KOPT-K1 (cell line): ENCODE measurements at regions not wholly inside any gene's neighbourhood (a gene's known extent, or its start where the extent isn't known, plus 50 kb on each side); places are given as distances from the start of the nearest gene placed in this dataset.

Experiments used
- H3K27ac ChIP-seq: fragments of 200-600 bp; sonication (generic); 2 replicates; pipeline ENCODE4 v1.5.1; 2016; ENCODE audit warnings: antibody characterized with exemption, mild to moderate bottlenecking, low read depth, low read length; ENCODE audit not compliant: poor library complexity, severe bottlenecking
- H3K36me3 ChIP-seq: fragments of 200-600 bp; sonication (generic); 2 replicates; pipeline ENCODE4 v1.5.1; 2017; ENCODE audit warnings: antibody characterized with exemption, mild to moderate bottlenecking, low read length, moderate library complexity; ENCODE audit not compliant: insufficient read depth
- H3K9me3 ChIP-seq: fragments of 200-600 bp; sonication (generic); 2 replicates; pipeline ENCODE4 v1.5.1; 2017; ENCODE audit warnings: antibody characterized with exemption, low read length, mild to moderate bottlenecking; ENCODE audit not compliant: insufficient read depth, poor library complexity, severe bottlenecking

GRCh38 chr4:81754169-81754568 is 282.5 kb upstream of the RASGEF1B start:
- no peaks in the 10 kb centered on the region for H3K9me3 ChIP-seq
- no peak overlapping the region for H3K27ac ChIP-seq
- no peaks in the 10 kb centered on the region for H3K36me3 ChIP-seq

GRCh38 chr4:81751531-81752289 is 280.0 kb upstream of the RASGEF1B start:
- Histone ChIP-seq H3K27ac (no peak overlapping the region), H3K9me3 (no peaks in the 10 kb centered on the region), H3K36me3 (no peaks in the 10 kb centered on the region)

GRCh38 chr4:81747242-81747930 is 275.7 kb upstream of the RASGEF1B start:
- H3K36me3 ChIP-seq, result no peaks in the 10 kb centered on the region
- no peak overlapping the region for H3K27ac ChIP-seq
- no peaks in the 10 kb centered on the region for H3K9me3 ChIP-seq

- Histone ChIP-seq H3K36me3 (no peaks in the 10 kb centered on the region), H3K9me3 (no peaks in the 10 kb centered on the region), H3K27ac (no peak overlapping the region)
Observed at GRCh38 chr4:81746773-81747172, 275.1 kb upstream of the RASGEF1B start.

GRCh38 chr4:81746071-81746470 is 274.4 kb upstream of the RASGEF1B start:
- Histone ChIP-seq H3K27ac (no peak overlapping the region), H3K36me3 (no peaks in the 10 kb centered on the region), H3K9me3 (no peaks in the 10 kb centered on the region)

- Histone ChIP-seq H3K36me3 (no peaks in the 10 kb centered on the region), H3K27ac (no peak overlapping the region), H3K9me3 (no peaks in the 10 kb centered on the region)
Observed at GRCh38 chr4:81745050-81745449, 273.3 kb upstream of the RASGEF1B start.

- Histone ChIP-seq H3K36me3 (no peaks in the 10 kb centered on the region), H3K9me3 (no peaks in the 10 kb centered on the region), H3K27ac (no peak overlapping the region)
Observed at GRCh38 chr4:81743731-81744435, 272.2 kb upstream of the RASGEF1B start.

GRCh38 chr4:81740487-81740886 is 268.8 kb upstream of the RASGEF1B start:
- Histone ChIP-seq H3K27ac (no peak overlapping the region), H3K9me3 (no peaks in the 10 kb centered on the region), H3K36me3 (no peaks in the 10 kb centered on the region)

- H3K27ac ChIP-seq, result no peak overlapping the region
- H3K9me3 ChIP-seq, result no peaks in the 10 kb centered on the region
- H3K36me3 ChIP-seq, result no peaks in the 10 kb centered on the region
Observed at GRCh38 chr4:81738891-81739290, 267.2 kb upstream of the RASGEF1B start.

- Histone ChIP-seq H3K27ac (no peak overlapping the region), H3K36me3 (no peaks in the 10 kb centered on the region), H3K9me3 (no peaks in the 10 kb centered on the region)
Observed at GRCh38 chr4:81737865-81738559, 266.3 kb upstream of the RASGEF1B start.

- H3K36me3 ChIP-seq, result no peaks in the 10 kb centered on the region
- no peaks in the 10 kb centered on the region for H3K9me3 ChIP-seq
- no peak overlapping the region for H3K27ac ChIP-seq
Observed at GRCh38 chr4:81736324-81736723, 264.6 kb upstream of the RASGEF1B start.

GRCh38 chr4:81732980-81733379 is 261.3 kb upstream of the RASGEF1B start:
- H3K9me3 ChIP-seq, result peaks cover 5% of the 10 kb centered on the region
- no peaks in the 10 kb centered on the region for H3K36me3 ChIP-seq
- no peak overlapping the region for H3K27ac ChIP-seq

- no peaks in the 10 kb centered on the region for H3K36me3 ChIP-seq
- peaks cover 13% of the 10 kb centered on the region for H3K9me3 ChIP-seq
- no peak overlapping the region for H3K27ac ChIP-seq
Observed at GRCh38 chr4:81724925-81725329, 253.2 kb upstream of the RASGEF1B start.

- Histone ChIP-seq H3K36me3 (no peaks in the 10 kb centered on the region), H3K9me3 (peaks cover 12% of the 10 kb centered on the region), H3K27ac (no peak overlapping the region)
Observed at GRCh38 chr4:81723927-81724587, 252.3 kb upstream of the RASGEF1B start.
